ENCODE measurements at regions not wholly inside any gene's neighbourhood (a gene's known extent, or its start where the extent isn't known, plus 50 kb on each side); places are given as distances from the start of the nearest gene placed in this dataset.

- DNase-seq, result peak; percentile 21
Measured at GRCh38 chr9:38118862-38119438, 49.9 kb upstream of the SHB start.
